GM12891 (cell line): ENCODE measurements at regions not wholly inside any gene's neighbourhood (a gene's known extent, or its start where the extent isn't known, plus 50 kb on each side); places are given as distances from the start of the nearest gene placed in this dataset.

ENCODE experiments used
- POLR2A ChIP-seq: IDR thresholded peaks from 2 replicates; pipeline ENCODE4 v1.6.1; 2011; ENCODE audit warnings: low read depth, low read length, control low read depth
- SPI1 ChIP-seq: IDR thresholded peaks from 2 replicates; pipeline ENCODE4 v1.6.1; 2011; ENCODE audit warnings: low read depth, low read length, control low read depth

DNA sequence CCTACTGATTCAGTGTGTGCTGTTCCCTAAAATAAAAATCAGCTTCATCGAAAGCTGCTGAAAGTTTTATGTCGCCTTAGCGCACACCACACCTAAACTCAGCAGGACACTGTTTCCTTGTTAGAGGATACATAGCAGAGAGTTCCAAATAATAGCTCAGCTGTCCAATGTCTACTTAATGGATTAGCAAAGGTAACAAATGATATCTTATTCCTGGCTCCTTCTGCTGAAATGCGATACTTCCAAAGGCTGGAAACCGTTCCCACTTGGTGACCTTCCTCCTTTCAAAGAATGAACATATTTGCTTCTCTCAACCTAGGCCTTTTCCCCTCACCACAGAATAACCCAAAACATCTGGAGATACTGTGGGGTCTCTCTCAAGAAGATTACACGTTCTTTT lies 189.5 kb upstream of the GMDS start:
- TF ChIP-seq POLR2A (no peak), SPI1 (no peak)
